HepG2 (cell line): ENCODE measurements at regions not wholly inside any gene's neighbourhood (a gene's known extent, or its start where the extent isn't known, plus 50 kb on each side); places are given as distances from the start of the nearest gene placed in this dataset.

Experiments used
- ATAC-seq: fragments of 200-7000 bp; cut with Tn5 transposase; 3 replicates; pipeline ENCODE4 v1.9.1; 2020; ENCODE audit warnings: mild to moderate bottlenecking, moderate library complexity
- BruUV-seq: library from RNA; stranded (reverse); fragments of 400-500 nt; replicated peaks from 2 replicates; lab custom pipeline; 2021; lab: Mats Ljungman, UMichigan
- CTCF ChIA-PET: fragments of 300-600 bp; formaldehyde crosslinking; extraction: SDS; loops from one replicate; lab custom pipeline; 2021; ENCODE audit warnings: low total read pairs, inconsistent platforms, low intra/inter-chr PET ratio; lab: Yijun Ruan, JAX
- POLR2A ChIA-PET: fragments of 350-600 bp; sonication (Branson Sonifier 250); formaldehyde crosslinking; loops from one replicate; lab custom pipeline; 2020; ENCODE audit warnings: antibody characterized with exemption, inconsistent platforms; lab: Yijun Ruan, JAX
- DNase-seq: peaks from one replicate; pipeline ENCODE4 v3.0.0-alpha.2; 2015; ENCODE audit warnings: low spot score
- FAIRE-seq: peaks from 3 replicates; lab custom pipeline; 2011; peaks lifted over from hg19 to GRCh38; lab: Jason Lieb, UNC
- H2AFZ ChIP-seq: one replicate; pipeline ENCODE4 v1.6.1; 2011; ENCODE audit warnings: low read length, inconsistent platforms
- H3K27ac ChIP-seq: fragments of 300-600 bp; 3 replicates; pipeline ENCODE4 v1.8.0; 2011; ENCODE audit warnings: mixed run types, mild to moderate bottlenecking, mixed read lengths, low read length, inconsistent platforms; ENCODE audit not compliant: insufficient read depth; ENCODE audit errors: extremely low read length
- H3K27me3 ChIP-seq, 2 experiments: fragments of 200-600 bp in 1 of 2; 2 replicates in 1 of 2; 3 replicates in 1 of 2; pipeline versions ENCODE4 v1.6.0 to v1.8.0; 2011; ENCODE audit warnings: low read length in 2 of 2, mild to moderate bottlenecking in 2 of 2, moderate library complexity in 2 of 2, inconsistent platforms in 1 of 2; ENCODE audit not compliant: insufficient read depth in 2 of 2, control insufficient read depth in 1 of 2
- H3K36me3 ChIP-seq, 2 experiments: fragments of 200-600 bp in 1 of 2; replicated peaks in 1 of 2; 2 replicates in 1 of 2; 3 replicates in 1 of 2; pipeline versions ENCODE4 v1.5.1 to v1.8.0; 2011; ENCODE audit warnings: low read length in 2 of 2, inconsistent platforms in 1 of 2; ENCODE audit not compliant: insufficient read depth in 2 of 2, control insufficient read depth in 1 of 2
- H3K4me1 ChIP-seq: 2 replicates; pipeline ENCODE4 v1.5.1; 2012; ENCODE audit warnings: low read length, inconsistent platforms; ENCODE audit not compliant: insufficient read depth
- H3K4me2 ChIP-seq: 2 replicates; pipeline ENCODE4 v1.6.0; 2011; ENCODE audit warnings: low read depth, low read length, inconsistent platforms
- H3K4me3 ChIP-seq, 3 experiments: fragments of 200-600 bp in 1 of 3; sonication (generic), shearing (Covaris generic) in 1 of 3; replicated peaks in 1 of 3; 2 replicates each; pipeline ENCODE4 v1.5.1; 2011 to 2016; ENCODE audit warnings: low read length in 3 of 3, inconsistent platforms in 2 of 3, low read depth in 2 of 3, mild to moderate bottlenecking in 2 of 3, control low read depth in 1 of 3, mixed read lengths in 1 of 3; ENCODE audit not compliant: insufficient read depth in 1 of 3
- H3K79me2 ChIP-seq: one replicate; pipeline ENCODE4 v1.6.1; 2011; ENCODE audit warnings: low read length, inconsistent platforms; ENCODE audit not compliant: insufficient read depth
- H3K9ac ChIP-seq: 2 replicates; pipeline ENCODE4 v1.6.0; 2011; ENCODE audit warnings: mild to moderate bottlenecking, low read depth, low read length, inconsistent platforms; ENCODE audit not compliant: insufficient read depth
- H3K9me3 ChIP-seq: 2 replicates; pipeline ENCODE4 v1.5.1; 2012; ENCODE audit warnings: mild to moderate bottlenecking, low read length
- H4K20me1 ChIP-seq: 2 replicates; pipeline ENCODE4 v1.6.0; 2011; ENCODE audit warnings: inconsistent platforms, mild to moderate bottlenecking, low read length, moderate library complexity; ENCODE audit not compliant: insufficient read depth
- FUBP1 ChIP-seq: sonication (generic); formaldehyde crosslinking; IDR thresholded peaks from 2 replicates; pipeline ENCODE4 v1.5.1; 2020; ENCODE audit warnings: missing genetic modification reagents, mild to moderate bottlenecking, borderline replicate concordance
- NR0B2 ChIP-seq: sonication (generic); formaldehyde crosslinking; IDR thresholded peaks from 2 replicates; pipeline ENCODE4 v1.4.0; 2020; ENCODE audit warnings: mild to moderate bottlenecking, missing genetic modification reagents
- ZBTB40 ChIP-seq, 2 experiments: fragments of 450-650 bp in 1 of 2; sonication (generic) in 1 of 2; formaldehyde crosslinking in 1 of 2; IDR thresholded peaks; 2 replicates each; pipeline versions ENCODE4 v1.6.1 to v1.8.0; 2016 to 2022; ENCODE audit warnings: antibody characterized with exemption in 1 of 2, mild to moderate bottlenecking in 1 of 2, missing genetic modification reagents in 1 of 2
- ZNF274 ChIP-seq: sonication (generic); formaldehyde crosslinking; IDR thresholded peaks from 2 replicates; pipeline ENCODE4 v1.5.1; 2020; ENCODE audit warnings: mild to moderate bottlenecking, missing genetic modification reagents
- ZNF275 ChIP-seq: sonication (generic); formaldehyde crosslinking; IDR thresholded peaks from 2 replicates; pipeline ENCODE4 v1.8.0; 2022; ENCODE audit warnings: missing genetic modification reagents, mild to moderate bottlenecking, inconsistent platforms, borderline replicate concordance
- in situ Hi-C: cut with HindIII; loops from 2 replicates; pipeline ENCODE4 v1.10.0; 2017; ENCODE audit warnings: low pct_unique_long_range_greater_than_20kb; ENCODE audit not compliant: extremely low pct_ligation_motif_present
- intact Hi-C: fragments of 100-400 bp; cut with micrococcal nuclease; formaldehyde crosslinking; loops from one replicate; pipeline ENCODE4 v1.10.0; 2022; ENCODE audit not compliant: unreplicated experiment

GRCh38 chr9:22514871-22515270, 68.2 kb downstream of the DMRTA1 start:
- H3K36me3 ChIP-seq, result no peaks in the 10 kb centered on the region
- no peaks in the 10 kb centered on the region for H3K9me3 ChIP-seq
- no peak overlapping the region for H2AFZ ChIP-seq
- CTCF ChIA-PET, result no interaction called here
- H3K79me2 ChIP-seq, result no peaks in the 10 kb centered on the region
- no peak overlapping the region for H3K27ac ChIP-seq
- intact Hi-C loops, result no loop called here
- H3K27me3 ChIP-seq, result no peaks in the 10 kb centered on the region
- no peak overlapping the region for H3K4me2 ChIP-seq
- POLR2A ChIA-PET, result no interaction called here
- H4K20me1 ChIP-seq, result no peaks in the 10 kb centered on the region
- FAIRE-seq (no peak), ATAC-seq (no peak), DNase-seq (no peak)
- in situ Hi-C loops, result no loop called here
- H3K4me1 ChIP-seq, result no peaks in the 10 kb centered on the region
- no TSS peak for BruUV-seq
- no peak overlapping the region for H3K9ac ChIP-seq
- no peak overlapping the region for H3K4me3 ChIP-seq
- no peak for TF ChIP-seq ZNF274 (CRISPR knock-in tag)
- no peak for TF ChIP-seq ZBTB40 (IDR thresholded peaks at IDR 0.05)
- TF ChIP-seq ZBTB40 (CRISPR knock-in tag; IDR thresholded peaks at IDR 0.05), result no peak
- TF ChIP-seq NR0B2, result no peak
- TF ChIP-seq FUBP1, result no peak
- TF ChIP-seq ZNF275, result no peak
- TF ChIP-seq, all 625 proteins: peak for 0
